ENCODE measurements at regions not wholly inside any gene's neighbourhood (a gene's known extent, or its start where the extent isn't known, plus 50 kb on each side); places are given as distances from the start of the nearest gene placed in this dataset.

DNA sequence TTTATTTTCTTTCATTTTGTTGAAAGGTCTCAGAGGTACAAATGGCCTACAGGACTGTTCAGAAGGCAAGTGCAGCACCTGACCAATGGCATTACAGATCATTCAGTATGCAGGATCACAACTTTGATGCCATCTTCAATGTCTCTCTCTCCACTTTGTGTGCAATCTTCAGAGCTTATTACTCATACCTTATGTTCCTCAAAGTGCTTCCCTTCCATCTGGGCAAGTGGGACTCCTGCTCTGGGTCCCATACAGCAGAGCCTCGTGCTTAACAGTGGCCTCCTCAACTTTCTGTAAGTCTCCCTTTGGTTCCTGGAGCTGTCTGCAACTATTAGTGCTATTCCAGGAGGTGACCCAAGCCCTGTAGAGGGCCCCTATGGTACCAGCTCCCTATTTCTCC is 358.4 kb upstream of the RPS23 start:
- TF ChIP-seq, protein P1, sequence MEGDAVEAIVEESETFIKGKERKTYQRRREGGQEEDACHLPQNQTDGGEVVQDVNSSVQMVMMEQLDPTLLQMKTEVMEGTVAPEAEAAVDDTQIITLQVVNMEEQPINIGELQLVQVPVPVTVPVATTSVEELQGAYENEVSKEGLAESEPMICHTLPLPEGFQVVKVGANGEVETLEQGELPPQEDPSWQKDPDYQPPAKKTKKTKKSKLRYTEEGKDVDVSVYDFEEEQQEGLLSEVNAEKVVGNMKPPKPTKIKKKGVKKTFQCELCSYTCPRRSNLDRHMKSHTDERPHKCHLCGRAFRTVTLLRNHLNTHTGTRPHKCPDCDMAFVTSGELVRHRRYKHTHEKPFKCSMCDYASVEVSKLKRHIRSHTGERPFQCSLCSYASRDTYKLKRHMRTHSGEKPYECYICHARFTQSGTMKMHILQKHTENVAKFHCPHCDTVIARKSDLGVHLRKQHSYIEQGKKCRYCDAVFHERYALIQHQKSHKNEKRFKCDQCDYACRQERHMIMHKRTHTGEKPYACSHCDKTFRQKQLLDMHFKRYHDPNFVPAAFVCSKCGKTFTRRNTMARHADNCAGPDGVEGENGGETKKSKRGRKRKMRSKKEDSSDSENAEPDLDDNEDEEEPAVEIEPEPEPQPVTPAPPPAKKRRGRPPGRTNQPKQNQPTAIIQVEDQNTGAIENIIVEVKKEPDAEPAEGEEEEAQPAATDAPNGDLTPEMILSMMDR (IDR thresholded peaks at IDR 0.05), result no peak
- TF ChIP-seq POLR2A (IDR thresholded peaks at IDR 0.05), result no peak

Data from body of pancreas (tissue), 4 donors.